GM19438 (cell line): ENCODE measurements at regions not wholly inside any gene's neighbourhood (a gene's known extent, or its start where the extent isn't known, plus 50 kb on each side); places are given as distances from the start of the nearest gene placed in this dataset.

Source experiments
- ATAC-seq: cut with Tn5 transposase; IDR thresholded peaks from one replicate; pipeline ENCODE4 v1.9.1; 2021; ENCODE audit warnings: low read depth; ENCODE audit not compliant: unreplicated experiment

DNA sequence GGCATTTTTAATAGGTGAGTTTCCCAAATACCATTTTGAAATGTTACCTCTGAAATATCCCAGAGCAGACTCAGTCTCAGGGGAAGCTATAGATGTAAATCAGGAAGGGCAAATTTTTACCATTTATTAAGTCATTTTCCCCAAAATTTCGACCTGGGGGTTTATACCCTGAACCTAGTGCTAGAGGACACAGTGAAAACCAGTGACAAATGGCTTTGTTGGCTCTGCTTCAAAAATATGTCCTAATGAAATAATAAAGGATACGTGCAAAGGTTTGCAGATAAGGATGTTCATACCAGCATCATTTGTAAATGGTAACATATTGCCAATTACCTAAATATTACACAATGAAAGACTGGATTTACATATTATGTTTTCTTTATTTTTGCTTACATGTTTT is 546.7 kb upstream of the ADAMTS9 start:
- no peak for ATAC-seq

DNA sequence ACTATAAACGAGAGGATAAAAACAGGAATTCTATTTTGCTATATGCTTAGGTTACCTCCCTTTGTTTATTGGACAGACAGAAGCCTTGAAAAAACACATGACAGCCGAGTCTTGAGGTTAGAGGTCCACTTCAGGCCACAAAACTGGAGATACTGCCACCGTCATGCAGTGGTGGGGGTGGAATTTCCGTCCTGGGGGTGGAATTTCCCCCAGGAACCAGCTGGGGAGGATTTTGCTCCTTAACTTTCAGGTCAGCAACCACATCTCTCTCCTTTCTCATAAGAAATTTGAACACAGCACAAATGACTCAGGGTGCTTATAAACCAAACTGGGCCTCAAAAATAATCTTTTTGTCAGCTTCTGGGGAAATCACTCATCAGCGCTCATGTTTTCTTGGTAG is 545.8 kb upstream of the ADAMTS9 start:
- ATAC-seq = no peak

DNA sequence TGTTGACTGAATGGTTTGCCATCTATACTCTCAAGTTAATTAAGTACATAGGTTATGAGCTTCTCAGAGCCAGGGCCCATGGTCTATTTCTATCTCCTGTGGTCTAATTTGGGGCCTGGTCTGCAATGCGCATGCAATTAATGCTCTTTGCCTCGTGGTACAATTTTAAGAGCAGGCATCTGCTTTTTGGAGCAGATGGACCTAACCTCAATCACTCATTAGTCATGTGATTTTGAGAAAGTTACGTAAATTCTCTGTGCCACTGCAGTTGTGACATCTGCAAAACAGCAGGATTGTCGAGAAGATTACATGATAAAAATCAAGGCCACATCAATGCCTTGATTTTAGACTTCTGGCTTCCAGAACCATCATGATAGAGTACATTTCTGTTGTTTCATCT is 543.7 kb upstream of the ADAMTS9 start:
- no peak for ATAC-seq

DNA sequence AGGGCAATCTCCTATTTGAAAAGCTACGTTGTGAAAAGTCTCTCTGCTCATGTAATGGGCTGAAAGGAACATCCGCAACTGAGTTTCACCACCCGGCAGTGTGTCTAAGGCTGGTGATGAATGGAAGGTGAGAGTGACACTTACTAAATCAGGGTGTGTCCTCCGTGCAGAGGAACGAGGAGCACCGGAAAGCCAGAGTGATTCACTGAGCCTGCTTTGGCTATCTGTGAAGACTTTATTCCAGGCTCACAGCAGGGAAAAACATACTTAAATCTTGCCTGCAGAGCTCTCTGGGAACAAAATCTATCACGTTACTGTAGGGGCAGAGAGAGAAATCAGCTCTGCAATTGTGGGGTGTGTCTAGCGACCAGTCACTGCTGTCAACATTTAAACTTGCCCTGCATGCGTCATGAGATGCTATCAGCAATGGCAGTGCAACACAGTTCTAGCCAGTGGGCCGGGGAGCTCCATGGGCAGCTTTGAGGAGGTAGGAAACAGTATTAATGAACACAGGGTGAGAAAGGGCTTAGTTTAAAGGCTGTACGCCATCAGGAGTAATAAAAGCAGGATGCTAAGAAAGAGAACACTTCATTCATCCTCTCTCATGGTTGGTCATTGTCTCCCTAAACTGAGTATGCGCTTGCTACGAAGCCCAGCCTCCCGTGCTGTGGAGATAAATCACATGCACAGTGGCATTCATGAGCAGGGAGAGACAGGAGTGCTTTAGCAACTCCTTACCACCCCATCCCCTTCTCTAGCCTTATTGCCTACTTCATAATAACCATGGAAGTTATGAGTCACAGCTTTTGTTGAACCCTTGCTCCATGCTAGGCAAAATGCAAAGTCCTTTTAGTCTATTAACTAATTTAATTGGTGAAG is 542.7 kb upstream of the ADAMTS9 start:
- no peak for ATAC-seq

DNA sequence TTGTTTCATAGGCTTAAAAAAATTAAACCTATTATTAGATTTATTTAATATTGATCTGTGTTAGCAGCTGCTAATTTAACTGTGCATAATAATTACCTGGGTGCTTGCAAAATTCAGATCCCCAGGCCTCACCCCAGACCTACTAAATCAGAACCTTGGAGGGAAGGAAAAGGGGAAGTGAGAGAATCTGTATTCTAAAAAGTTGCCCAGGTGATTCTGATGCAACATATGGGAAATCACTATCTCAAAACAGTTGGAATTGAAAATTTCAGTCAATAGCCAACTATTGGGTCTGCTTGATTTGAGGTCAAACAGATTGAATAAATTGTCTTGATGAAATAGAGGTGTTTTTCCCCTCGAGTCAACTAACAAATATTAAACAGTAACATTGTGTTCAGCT is 538.5 kb upstream of the ADAMTS9 start:
- ATAC-seq = no peak

DNA sequence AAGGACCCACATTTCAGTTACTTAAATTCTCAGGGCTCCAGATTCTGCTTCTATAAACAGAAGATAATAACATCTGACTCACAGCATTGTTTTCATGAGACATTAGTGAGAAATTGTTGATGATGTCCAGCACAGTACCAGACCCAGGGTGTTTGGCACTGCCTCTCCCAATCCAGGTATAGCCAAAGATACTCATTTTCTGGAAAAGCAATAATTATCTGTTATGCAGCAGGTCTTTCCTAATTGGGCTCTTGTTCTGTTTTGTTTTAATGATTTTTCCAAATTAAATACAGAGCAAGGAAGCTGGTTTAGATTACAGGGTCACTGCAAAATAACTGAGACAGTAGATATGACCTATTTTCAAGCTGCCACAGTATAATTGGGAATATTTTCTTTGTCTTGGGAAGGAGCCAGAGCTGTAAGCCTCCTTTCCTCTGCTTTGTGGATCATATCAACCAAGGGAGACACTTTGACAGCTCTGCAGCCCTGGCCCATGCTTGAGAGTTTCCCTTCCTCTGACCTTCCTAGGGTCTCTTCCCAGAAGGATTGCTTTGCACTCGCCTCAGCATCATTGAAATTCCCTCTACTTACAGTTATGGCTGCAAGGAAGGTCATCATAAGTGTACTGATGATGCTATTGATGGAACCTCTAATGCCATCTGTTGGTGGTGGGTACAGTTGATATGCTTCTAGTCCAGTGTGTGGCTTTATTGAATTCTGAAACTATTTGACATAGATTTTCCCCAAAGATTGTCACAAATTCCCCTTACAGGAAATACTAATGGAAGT is 522.4 kb upstream of the ADAMTS9 start:
- no peak for ATAC-seq

DNA sequence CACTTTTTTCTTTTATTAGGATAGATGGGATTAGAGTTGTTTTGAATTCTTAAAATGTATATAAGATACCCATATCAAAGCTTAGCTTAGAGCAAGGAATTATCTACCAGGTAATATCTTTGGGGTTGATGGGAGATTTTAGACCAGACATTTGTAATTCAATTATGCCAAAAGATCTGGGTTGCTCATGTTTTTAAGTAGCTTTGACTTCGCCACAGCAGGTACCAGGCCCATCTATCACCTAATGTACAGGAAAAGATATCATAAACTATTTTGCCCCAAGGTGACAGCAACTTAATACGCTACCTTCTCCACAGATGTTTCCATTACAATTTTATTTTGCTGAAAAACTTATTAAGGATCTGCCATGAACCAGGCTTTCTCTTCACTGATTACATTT is 514.6 kb upstream of the ADAMTS9 start:
- ATAC-seq = no peak

DNA sequence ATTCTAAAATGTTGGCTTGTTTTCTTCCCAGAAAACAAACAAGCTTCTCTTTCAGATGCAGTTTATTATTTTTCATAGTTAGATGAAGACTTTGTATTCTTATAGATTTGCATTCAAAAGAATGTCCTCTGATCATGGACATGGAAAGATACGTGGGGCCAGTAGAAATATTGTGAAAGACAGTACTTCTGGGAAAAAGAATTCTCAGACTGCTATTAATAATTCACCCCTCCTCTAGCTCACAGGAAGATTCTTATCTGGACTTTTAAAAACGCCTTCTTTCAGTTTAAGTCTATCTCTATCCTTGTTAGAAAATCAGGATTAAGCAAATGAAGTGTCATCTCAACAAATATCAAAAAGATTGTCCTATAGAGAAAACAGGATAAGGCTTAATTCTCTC is 514.1 kb upstream of the ADAMTS9 start:
- ATAC-seq = no peak

DNA sequence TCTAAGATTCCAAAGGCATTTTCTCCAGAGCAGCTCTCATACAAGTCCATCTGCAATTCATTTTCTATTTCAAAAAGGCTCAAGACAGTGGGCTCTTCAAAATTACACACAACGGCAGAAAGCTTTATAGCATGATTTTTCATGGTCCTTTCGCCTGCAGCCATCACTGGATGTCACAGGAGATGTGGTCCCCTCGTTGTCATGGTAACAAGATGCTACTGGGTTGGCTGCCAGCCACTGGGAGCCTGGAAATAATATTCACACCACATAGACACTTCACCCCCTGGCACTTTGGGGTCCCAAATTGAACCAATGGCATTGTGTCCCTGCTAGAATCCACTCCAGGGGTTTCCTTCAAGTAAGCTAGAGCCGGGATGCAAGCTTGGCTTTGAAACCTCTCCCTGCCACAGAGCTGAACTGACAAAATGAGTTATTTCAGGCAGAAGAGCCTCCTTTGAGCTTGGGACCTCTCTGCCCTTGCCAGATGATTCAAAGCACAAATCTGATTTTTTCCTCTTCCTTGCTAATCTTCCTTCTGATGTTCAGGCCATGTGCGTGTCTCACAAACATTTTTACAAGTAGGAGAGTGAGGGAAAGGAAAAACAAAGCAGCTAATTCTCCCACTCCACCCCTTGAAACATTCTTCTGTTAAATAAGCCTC is 512.6 kb upstream of the ADAMTS9 start:
- no peak for ATAC-seq

DNA sequence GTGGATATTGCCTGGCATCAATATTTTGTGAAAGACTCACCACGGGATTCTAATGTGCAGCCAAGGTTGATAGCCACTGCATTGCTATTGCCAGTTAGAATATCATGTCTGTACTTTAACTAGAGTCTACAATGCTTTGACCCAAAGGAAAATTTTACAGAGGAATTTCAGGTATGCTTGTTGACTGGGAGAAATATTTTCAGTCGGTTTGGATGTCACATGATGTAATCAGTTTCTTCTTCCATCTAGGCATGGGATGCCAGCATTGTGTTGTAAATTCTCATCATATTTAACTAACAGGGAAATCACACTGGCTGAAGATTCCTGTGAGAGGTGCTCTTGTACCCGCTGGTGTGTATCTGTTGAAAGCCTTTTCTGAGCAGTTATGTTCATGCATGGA is 508.9 kb upstream of the ADAMTS9 start:
- no peak for ATAC-seq

DNA sequence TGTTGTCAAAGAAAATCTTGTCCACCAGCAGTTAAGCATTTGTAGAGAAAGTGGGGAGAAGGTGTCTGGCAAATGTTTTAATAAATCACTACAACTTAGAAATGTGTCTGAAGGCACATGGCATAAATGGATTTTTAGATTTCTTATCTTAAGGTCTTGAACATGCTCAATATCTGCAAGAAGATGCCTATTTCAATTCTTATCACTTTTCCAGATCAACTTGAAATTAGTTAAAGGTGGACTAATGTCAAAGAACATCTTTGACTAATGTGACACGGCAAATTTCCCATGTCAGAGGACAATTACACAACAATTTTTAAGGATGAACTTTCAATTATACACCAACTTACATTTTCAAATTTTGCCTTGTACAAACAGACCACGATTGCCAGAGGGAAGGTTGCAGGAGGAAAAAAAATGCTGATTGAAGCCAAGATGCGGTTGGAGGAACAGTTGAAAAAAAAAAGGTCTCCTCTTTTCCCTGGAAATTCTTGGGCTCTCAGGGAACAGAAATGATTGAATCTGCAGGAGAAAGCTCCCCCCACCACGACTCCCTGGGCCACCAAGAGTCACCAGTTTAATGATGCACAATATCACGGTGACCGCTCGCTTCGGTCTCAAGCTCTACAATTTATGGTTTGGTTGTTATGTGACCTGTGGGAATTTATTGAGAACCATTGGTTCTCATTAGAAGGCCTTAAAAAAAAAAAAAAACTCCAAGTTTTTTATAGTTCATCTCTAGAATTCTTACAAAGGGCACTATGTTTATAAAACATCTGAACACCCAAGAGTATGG is 507.6 kb upstream of the ADAMTS9 start:
- ATAC-seq = no peak

DNA sequence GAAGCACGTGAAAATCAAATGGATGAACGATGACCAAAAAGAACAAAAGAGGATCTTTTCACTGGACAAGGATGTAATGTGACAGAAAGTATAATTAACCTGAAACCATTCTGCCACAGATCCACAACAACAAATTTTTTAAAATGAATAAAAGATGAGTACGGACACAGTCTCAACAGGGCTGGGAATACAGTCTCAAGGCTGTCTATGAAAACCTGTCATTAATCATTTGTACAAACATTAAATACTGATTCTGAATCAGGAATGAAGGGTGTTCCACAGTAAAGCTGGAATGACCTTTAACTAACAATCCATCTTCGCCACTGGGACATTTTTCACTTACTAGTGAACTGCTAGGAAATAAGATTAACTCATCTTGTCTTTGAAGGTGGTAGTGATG is 506.9 kb upstream of the ADAMTS9 start:
- no peak for ATAC-seq

DNA sequence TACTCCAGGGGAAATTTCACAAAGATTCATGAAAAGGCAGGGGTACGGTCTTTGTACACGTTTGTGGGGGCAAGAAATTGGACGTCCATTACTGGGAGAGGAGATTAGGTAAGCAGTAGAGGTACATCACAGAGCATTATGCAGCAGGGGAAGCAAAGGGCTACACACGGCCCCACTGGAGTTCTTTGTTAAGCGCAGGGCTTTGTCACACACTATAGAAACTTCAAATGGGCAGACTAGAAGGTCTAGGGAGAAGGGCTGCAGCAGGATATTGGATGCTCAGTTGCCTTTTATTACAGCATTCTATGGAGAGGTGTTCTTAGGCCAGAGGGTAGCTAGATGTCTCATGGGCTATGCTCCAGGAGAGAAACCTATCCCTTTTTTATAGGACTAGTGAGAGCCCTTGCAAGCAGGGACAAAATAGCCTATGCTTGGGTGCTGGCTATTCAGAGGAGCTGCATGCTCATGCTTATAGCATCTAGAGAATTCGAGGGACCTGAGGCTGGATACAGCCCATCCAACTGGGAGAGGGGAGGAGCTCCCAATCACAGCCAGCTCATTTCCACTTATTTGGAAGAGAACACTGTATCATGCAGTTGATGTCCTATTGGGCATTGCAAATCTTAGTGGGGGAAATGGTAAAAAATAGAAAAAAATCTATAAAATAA is 506.4 kb upstream of the ADAMTS9 start:
- ATAC-seq = no peak

DNA sequence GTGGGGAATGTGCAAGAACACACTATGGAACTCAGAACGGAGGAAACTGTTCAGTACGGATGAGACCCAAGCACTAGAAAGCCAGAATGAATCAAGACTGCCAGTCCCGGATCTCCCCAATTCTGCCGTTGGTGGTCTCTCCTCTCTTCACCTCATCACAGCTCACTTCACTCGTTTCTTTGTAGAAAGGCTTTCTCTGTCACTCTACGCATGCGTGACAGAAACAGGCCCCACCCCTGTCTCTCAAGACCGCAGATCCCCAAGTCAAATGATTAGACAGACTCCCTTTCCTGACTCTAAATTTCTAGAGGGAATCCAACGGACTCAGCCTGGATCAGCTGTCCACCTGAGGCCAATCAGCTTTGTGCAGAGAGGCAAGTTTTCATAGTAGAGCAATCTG is 505.7 kb upstream of the ADAMTS9 start:
- ATAC-seq = no peak

DNA sequence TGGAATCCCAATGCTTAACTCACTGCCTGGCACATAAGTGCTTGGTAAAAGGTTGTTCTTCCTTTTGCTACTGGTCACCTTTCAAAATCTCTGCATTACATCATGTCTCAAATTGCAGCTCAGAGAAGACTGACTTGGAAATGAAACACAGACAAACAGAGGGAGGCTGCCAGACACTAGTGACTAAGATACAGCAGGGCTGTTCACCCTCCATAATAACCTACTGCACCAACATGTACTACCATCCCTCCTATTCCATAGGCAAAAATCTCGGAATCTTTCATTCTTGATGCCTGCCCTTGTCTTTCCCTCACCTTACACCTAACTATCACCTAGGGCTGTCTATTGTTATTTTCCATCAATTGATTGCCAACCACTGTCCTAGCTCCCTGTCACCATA is 502.3 kb upstream of the ADAMTS9 start:
- ATAC-seq = no peak

DNA sequence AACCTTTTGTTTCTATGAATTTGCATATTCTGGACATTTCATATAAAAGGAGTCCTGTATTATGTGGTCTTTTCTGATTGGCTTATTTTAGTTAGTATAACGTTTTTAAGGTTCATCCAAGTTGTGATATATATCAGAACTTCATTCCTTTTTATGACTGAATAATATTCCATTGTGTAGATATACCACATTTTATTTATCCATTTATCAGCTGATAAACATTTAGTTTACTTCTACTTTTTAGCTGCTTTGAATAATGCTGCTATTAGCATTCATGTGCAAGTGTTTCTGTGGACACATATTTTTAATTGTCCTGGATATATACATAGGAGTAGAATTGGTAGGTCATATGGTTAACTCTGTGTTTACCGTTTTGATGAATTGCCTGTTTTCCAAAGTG is 498.5 kb upstream of the ADAMTS9 start:
- no peak for ATAC-seq

DNA sequence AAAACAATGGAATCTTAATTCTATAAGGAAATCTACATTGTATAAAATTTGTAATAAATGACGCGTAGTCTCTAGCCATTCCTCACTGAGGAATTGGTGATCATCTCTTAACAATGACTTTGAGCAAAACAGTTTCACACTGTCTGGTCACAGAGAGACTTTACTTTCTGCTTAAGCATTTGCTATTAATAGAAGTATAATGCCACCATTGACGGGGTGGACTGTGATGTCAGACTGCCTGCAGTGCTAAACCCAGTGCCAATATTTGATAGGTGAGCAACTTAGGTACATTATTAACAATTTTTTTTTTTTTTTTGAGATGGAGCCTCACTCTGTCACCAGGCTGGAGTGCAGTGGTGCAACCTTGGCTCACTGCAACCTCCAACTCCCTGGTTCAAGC is 494.9 kb upstream of the ADAMTS9 start:
- ATAC-seq = no peak

DNA sequence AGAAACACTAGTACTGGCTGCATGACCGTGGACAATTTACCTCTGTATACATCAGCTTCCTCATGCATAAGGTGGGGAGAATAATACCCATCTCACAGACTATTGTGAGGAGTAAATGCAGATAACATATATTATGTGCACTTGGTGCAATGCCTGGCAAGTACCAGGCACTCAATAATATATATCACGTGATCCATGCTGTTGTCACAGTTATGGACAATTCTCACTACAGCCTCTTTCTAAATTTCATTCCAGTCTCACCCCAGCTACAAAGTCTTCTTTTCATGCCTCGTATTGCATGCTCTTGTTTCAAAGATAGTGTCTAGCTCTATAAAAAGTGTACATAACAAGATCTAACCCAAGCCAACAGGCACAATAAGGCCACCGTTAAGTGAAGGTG is 494.3 kb upstream of the ADAMTS9 start:
- ATAC-seq = no peak

DNA sequence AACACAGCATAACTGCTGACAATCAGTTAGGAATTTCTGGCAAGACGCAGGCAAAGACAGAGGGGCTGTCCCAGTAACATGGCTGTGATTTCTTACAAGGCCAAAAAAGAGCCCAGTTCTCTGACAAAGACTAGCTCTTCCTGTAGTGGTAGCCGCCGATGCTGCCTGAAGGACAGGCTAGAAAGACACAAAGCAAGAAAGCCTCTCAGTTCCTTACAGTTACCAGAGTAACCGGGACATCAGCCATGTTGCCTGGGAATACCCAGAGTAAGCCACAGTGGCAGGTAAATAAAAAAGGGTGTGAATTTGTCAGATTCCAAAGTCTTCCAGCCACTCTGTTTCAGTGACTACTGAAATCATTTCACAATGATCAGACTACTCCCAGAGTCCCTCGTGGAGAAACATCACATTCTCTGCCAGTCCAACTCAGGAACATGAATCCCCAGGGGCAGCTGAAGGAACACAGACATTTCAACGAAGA is 493.6 kb upstream of the ADAMTS9 start:
- no peak for ATAC-seq

DNA sequence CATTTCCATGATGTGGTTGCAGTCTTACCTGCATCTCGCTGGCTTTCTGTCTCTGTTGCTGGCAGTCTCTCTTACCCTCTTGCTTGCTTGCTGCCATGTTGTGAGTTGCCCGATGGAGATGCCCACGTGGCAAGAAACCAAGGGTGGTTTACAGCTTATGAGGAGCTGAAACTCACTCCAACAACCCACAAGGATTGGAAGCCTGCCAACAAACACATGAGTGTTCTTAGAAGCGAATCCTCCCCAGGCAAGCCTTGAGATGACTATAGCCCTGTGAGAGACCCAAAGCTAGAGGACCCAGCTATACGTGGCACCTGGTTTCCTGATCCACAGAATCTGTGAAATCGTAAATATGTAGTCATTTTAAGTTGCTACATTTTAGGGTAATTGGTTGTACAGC is 490.9 kb upstream of the ADAMTS9 start:
- no peak for ATAC-seq
